ENCODE measurements at regions not wholly inside any gene's neighbourhood (a gene's known extent, or its start where the extent isn't known, plus 50 kb on each side); places are given as distances from the start of the nearest gene placed in this dataset.

GRCh38 chr7:112619343-112619742, 138.6 kb downstream of the LSMEM1 start:
- no TSS peak for BruUV-seq (replicated peaks)
- Histone ChIP-seq H3K9ac (ENCODE audit: low read length) (no peak overlapping the region), H2AFZ (ENCODE audit: low read length) (no peak overlapping the region), H3K4me3 (ENCODE audit: low read length) (no peak overlapping the region), H4K20me1 (ENCODE audit: low read length) (no peaks in the 10 kb centered on the region), H3K79me2 (ENCODE audit: low read length) (no peaks in the 10 kb centered on the region), H3K36me3 (ENCODE audit: low read depth, low read length) (no peaks in the 10 kb centered on the region), H3K9me2 (replicated peaks; ENCODE audit: low read length) (no peaks in the 10 kb centered on the region), H3K4me1 (ENCODE audit: insufficient read depth, low read length) (no peaks in the 10 kb centered on the region), H3K27ac (ENCODE audit: low read length) (no peak overlapping the region), H3K27me3 (ENCODE audit: low read length) (peaks cover 39% of the 10 kb centered on the region), H3F3A (ENCODE audit: low read length, unreplicated experiment) (no peaks in the 10 kb centered on the region), H3K9me3 (ENCODE audit: low read length) (no peaks in the 10 kb centered on the region), H3K4me2 (ENCODE audit: low read length) (no peak overlapping the region)
- ATAC-seq, result no peak
- no peak for DNase-seq
- ChIA-PET POLR2A (ENCODE audit: unreplicated experiment) (no interaction called here), CTCF (no interaction called here)
- intact Hi-C loops (cut with micrococcal nuclease), result no loop called here
- TF ChIP-seq CTCF (conservative IDR thresholded peaks at IDR 0.05; ENCODE audit: low read depth, low read length), result no peak
- no peak for TF ChIP-seq EZH2phosphoT487 (IDR thresholded peaks at IDR 0.05; ENCODE audit: borderline replicate concordance, low read length)
- no peak for TF ChIP-seq EZH2 (IDR thresholded peaks at IDR 0.05; ENCODE audit: low read length, unreplicated experiment)

DNA sequence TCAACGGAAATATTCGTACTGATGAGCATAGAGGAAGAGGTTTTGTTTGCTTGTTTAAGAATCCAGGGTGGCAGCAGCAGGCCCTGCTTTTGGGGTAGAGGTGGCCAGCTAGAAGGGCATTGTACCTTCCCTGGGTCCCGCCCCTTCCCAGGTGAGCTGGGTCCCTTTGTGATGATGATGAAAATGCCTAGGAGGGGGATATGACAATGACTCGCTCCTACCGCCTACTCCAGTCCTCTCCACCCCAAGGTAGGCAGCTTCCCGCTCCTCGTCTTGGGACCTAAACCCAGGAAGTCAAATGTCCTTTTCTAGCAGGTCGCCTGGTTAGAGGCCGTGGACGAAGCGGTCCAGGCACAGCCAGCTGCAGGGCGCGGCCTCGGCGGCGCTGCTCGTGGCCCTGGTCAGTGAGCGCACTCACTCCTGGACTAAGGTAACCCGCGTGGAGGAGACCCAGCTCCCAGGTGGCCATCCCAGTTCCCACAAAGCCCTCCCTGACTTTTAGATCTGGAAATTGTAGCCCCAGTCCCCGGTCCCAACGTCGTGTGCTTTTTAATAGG, 141.4 kb downstream of the LSMEM1 start:
- no TSS peak for BruUV-seq (replicated peaks)
- no peak overlapping the region for H3K4me3 ChIP-seq (ENCODE audit: low read length)
- intact Hi-C loops (cut with micrococcal nuclease), result no loop called here
- H3K9me2 ChIP-seq (replicated peaks; ENCODE audit: low read length), result no peaks in the 10 kb centered on the region
- TF ChIP-seq EZH2 (IDR thresholded peaks at IDR 0.05; ENCODE audit: low read length, unreplicated experiment) (no peak), CTCF (conservative IDR thresholded peaks at IDR 0.05; ENCODE audit: low read depth, low read length) (no peak), EZH2phosphoT487 (IDR thresholded peaks at IDR 0.05; ENCODE audit: borderline replicate concordance, low read length) (no peak)
- no peak overlapping the region for H2AFZ ChIP-seq (ENCODE audit: low read length)
- no peak overlapping the region for H3K4me2 ChIP-seq (ENCODE audit: low read length)
- no peaks in the 10 kb centered on the region for H3K4me1 ChIP-seq (ENCODE audit: insufficient read depth, low read length)
- H4K20me1 ChIP-seq (ENCODE audit: low read length), result no peaks in the 10 kb centered on the region
- ATAC-seq (no peak), DNase-seq (no peak)
- POLR2A ChIA-PET (ENCODE audit: unreplicated experiment), result no interaction called here
- H3K27me3 ChIP-seq (ENCODE audit: low read length), result peaks cover 19% of the 10 kb centered on the region
- no peak overlapping the region for H3K9ac ChIP-seq (ENCODE audit: low read length)
- no peak overlapping the region for H3K27ac ChIP-seq (ENCODE audit: low read length)
- CTCF ChIA-PET, result no interaction called here
- no peaks in the 10 kb centered on the region for H3K36me3 ChIP-seq (ENCODE audit: low read depth, low read length)
- H3K79me2 ChIP-seq (ENCODE audit: low read length), result no peaks in the 10 kb centered on the region
- no peaks in the 10 kb centered on the region for H3K9me3 ChIP-seq (ENCODE audit: low read length)
- H3F3A ChIP-seq (ENCODE audit: low read length, unreplicated experiment), result no peaks in the 10 kb centered on the region

DNA sequence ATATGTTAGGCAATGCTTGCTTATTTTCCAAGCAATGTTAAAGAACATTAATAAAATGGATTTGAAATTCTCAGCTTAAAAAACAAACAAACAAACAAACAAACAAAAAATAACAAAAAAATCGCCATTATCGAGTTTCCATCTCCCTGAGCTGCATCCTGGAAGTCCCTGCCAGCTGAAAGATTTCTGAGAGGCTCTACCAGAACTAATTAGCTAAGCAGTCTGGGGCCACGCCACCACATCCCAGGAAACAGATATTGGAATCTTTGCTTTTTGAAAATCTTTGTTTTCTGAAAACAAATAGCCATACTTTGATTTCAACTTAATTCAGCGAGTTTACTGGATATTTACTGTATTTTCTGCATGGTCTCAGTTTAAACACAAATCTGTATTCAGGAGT, 143.6 kb downstream of the LSMEM1 start:
- no peak overlapping the region for H2AFZ ChIP-seq (ENCODE audit: low read length)
- H3K4me1 ChIP-seq (ENCODE audit: insufficient read depth, low read length), result no peaks in the 10 kb centered on the region
- no peak overlapping the region for H3K27ac ChIP-seq (ENCODE audit: low read length)
- TF ChIP-seq EZH2 (IDR thresholded peaks at IDR 0.05; ENCODE audit: low read length, unreplicated experiment) (no peak), CTCF (conservative IDR thresholded peaks at IDR 0.05; ENCODE audit: low read depth, low read length) (no peak), EZH2phosphoT487 (IDR thresholded peaks at IDR 0.05; ENCODE audit: borderline replicate concordance, low read length) (no peak)
- intact Hi-C loops (cut with micrococcal nuclease), result no loop called here
- no peak for DNase-seq
- peaks cover 17% of the 10 kb centered on the region for H3K27me3 ChIP-seq (ENCODE audit: low read length)
- H3K36me3 ChIP-seq (ENCODE audit: low read depth, low read length), result no peaks in the 10 kb centered on the region
- no peak overlapping the region for H3K4me2 ChIP-seq (ENCODE audit: low read length)
- no peaks in the 10 kb centered on the region for H3K79me2 ChIP-seq (ENCODE audit: low read length)
- H3K9me3 ChIP-seq (ENCODE audit: low read length), result no peaks in the 10 kb centered on the region
- no peaks in the 10 kb centered on the region for H3F3A ChIP-seq (ENCODE audit: low read length, unreplicated experiment)
- H4K20me1 ChIP-seq (ENCODE audit: low read length), result no peaks in the 10 kb centered on the region
- BruUV-seq (replicated peaks), result no TSS peak
- CTCF ChIA-PET, result no interaction called here
- no peaks in the 10 kb centered on the region for H3K9me2 ChIP-seq (replicated peaks; ENCODE audit: low read length)
- no peak for ATAC-seq
- no peak overlapping the region for H3K9ac ChIP-seq (ENCODE audit: low read length)
- POLR2A ChIA-PET (ENCODE audit: unreplicated experiment), result no interaction called here
- no peak overlapping the region for H3K4me3 ChIP-seq (ENCODE audit: low read length)

Data from PC-3 (cell line).